Body of pancreas (tissue), 4 donors: ENCODE measurements at regions not wholly inside any gene's neighbourhood (a gene's known extent, or its start where the extent isn't known, plus 50 kb on each side); places are given as distances from the start of the nearest gene placed in this dataset.

ENCODE experiments used
- ATAC-seq: fragments of 150-250 bp; one replicate; pipeline ENCODE4 v1.9.1; 2016
- DNase-seq, 4 donors: peaks; one replicate each; pipeline ENCODE4 v3.0.0-alpha.2; 2019
- H3K27ac ChIP-seq, 4 donors: fragments of 200-600 bp; sonication (generic); 1 replicate in 3 of 4; 2 replicates in 1 of 4; pipeline versions ENCODE4 v1.5.1 to v1.6.1; 2016 to 2019; ENCODE audit warnings: mild to moderate bottlenecking in 1 of 4, mixed read lengths in 1 of 4, moderate library complexity in 1 of 4
- H3K27me3 ChIP-seq, 2 donors: fragments of 200-600 bp; sonication (generic); one replicate each; pipeline ENCODE4 v1.6.0; 2016; ENCODE audit warnings: mild to moderate bottlenecking in 1 of 2
- H3K36me3 ChIP-seq, 2 donors: fragments of 200-600 bp; sonication (generic); replicated peaks in 1 of 2; 2 replicates each; pipeline ENCODE4 v1.5.1; 2016; ENCODE audit warnings: low read depth in 2 of 2; ENCODE audit not compliant: insufficient read depth in 1 of 2
- H3K4me1 ChIP-seq: fragments of 200-600 bp; sonication (generic); one replicate; pipeline ENCODE4 v1.6.0; 2016
- H3K4me3 ChIP-seq, 2 donors: fragments of 200-600 bp; sonication (generic); 1 replicate in 1 of 2; 2 replicates in 1 of 2; pipeline ENCODE4 v1.5.1; 2016 to 2019
- H3K9me3 ChIP-seq, 3 donors: fragments of 200-600 bp; sonication (generic); 1 replicate in 2 of 3; 2 replicates in 1 of 3; pipeline ENCODE4 v1.5.1; 2016
- POLR2A ChIP-seq, 3 donors: fragments of 450-650 bp; IDR thresholded peaks; one replicate each; pipeline ENCODE4 v1.6.1; 2016; ENCODE audit warnings: antibody characterized with exemption in 3 of 3, mild to moderate bottlenecking in 2 of 3
- WGBS, 2 donors: methylation state at CpG; one replicate each; pipeline ENCODE4 v1.1.5; 2017; 5-methylcytosine and 5-hydroxymethylcytosine counted together
- intact Hi-C: fragments of 100-400 bp; cut with DNase I; formaldehyde crosslinking; loops from one replicate; pipeline ENCODE4 v1.15.1; 2023
- TF ChIP-seq, protein P1 (sequence below), 7 experiments: fragments of 450-650 bp in 4 of 7; fragments of 200-600 bp in 3 of 7; sonication (generic) in 3 of 7; IDR thresholded peaks; one replicate each; pipeline ENCODE4 v1.5.1; 2016 to 2019; ENCODE audit warnings: antibody characterized with exemption in 7 of 7

DNA sequence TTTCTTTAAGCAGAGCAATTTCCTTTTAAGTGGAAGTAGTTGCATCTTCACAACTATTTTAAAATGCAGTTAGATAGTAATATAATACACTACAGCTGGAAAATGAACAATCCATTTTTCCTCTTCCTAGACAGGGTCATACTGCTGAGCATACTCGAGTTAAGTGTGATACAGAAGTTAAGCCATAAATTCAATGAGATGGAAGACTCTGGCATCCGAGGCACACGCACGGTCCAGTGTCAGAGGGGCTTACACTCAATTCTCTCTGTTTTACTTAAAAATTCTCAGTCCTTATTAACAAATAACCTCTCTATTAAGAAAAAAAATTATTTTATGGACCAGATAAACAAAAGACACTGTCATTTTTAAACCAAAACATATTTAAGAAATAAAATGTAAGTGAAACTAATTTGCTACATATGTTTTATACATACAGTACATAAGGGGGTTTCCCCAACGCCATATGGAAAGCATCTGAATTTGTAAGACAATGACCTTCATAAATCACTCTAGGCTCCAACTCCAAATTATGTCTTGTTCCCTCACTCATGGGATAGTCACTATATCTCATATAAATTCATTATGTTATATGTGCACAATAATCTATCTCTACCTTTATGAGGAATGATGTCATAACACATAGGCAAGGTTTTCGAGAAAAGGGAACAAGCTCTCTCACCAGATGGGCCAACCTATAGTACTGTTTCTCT, 315.3 kb downstream of the PAPSS1 start:
- Histone ChIP-seq H3K4me1 (no peaks in the 10 kb centered on the region), H3K27ac (no peak overlapping the region), H3K27me3 (no peaks in the 10 kb centered on the region), H3K36me3 (no peaks in the 10 kb centered on the region), H3K4me3 (no peak overlapping the region), H3K9me3 (no peaks in the 10 kb centered on the region)
- intact Hi-C loops, result no loop called here
- DNase-seq, result no peak
- 71 to 82% methylated on average over 6 of the region's 6 CpGs for WGBS, 2 donors
- TF ChIP-seq POLR2A (IDR thresholded peaks at IDR 0.05), result no peak
- TF ChIP-seq, protein P1, sequence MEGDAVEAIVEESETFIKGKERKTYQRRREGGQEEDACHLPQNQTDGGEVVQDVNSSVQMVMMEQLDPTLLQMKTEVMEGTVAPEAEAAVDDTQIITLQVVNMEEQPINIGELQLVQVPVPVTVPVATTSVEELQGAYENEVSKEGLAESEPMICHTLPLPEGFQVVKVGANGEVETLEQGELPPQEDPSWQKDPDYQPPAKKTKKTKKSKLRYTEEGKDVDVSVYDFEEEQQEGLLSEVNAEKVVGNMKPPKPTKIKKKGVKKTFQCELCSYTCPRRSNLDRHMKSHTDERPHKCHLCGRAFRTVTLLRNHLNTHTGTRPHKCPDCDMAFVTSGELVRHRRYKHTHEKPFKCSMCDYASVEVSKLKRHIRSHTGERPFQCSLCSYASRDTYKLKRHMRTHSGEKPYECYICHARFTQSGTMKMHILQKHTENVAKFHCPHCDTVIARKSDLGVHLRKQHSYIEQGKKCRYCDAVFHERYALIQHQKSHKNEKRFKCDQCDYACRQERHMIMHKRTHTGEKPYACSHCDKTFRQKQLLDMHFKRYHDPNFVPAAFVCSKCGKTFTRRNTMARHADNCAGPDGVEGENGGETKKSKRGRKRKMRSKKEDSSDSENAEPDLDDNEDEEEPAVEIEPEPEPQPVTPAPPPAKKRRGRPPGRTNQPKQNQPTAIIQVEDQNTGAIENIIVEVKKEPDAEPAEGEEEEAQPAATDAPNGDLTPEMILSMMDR (IDR thresholded peaks at IDR 0.05), result no peak
- no peak for ATAC-seq

DNA sequence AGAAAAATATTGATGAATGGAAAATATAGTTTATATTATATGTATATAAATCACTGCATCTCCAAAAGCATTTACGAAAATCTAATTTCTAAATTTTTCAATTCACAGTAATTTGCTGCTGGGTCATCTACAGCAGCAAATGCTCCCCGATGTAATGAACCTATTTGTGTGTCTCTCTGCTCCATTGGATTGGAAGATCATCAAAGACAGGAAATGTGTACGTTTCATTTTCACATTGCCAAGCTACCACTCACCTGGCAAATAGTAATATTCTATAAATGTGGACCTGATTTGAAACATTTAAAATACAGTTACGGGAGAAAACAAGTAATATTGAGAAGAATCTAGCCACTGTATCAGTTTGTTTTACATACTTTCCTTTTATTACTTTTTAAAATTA, 317.7 kb downstream of the PAPSS1 start:
- no peak for ATAC-seq
- no peak for DNase-seq
- 64 to 85% methylated on average over 4 of the region's 4 CpGs for WGBS, 2 donors
- Histone ChIP-seq H3K9me3 (no peaks in the 10 kb centered on the region), H3K4me3 (no peak overlapping the region), H3K36me3 (no peaks in the 10 kb centered on the region), H3K27ac (no peak overlapping the region), H3K27me3 (no peaks in the 10 kb centered on the region), H3K4me1 (no peaks in the 10 kb centered on the region)
- intact Hi-C loops, result no loop called here
- TF ChIP-seq, protein P1 (IDR thresholded peaks at IDR 0.05), result no peak
- TF ChIP-seq POLR2A (IDR thresholded peaks at IDR 0.05), result no peak

DNA sequence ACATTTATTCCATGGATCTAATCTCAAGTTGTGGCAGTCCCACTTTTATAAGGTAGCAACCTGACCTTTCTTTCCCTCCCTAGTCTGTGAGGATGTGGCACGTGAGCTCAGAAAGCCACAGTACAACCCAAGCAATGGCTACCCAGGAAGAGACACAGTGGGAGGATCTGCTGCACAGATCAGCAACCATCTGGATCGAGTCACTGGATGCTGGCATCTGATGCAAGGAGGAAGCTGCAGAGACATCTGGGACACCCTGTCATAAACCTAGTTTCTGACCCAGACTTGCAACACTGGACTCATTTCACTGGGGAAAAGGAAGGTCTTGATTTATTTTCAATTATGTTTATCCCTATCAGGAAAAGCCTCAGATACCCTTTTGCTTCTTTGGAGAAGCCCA, 327.1 kb downstream of the PAPSS1 start:
- intact Hi-C loops, result no loop called here
- Histone ChIP-seq H3K36me3 (no peaks in the 10 kb centered on the region), H3K27me3 (no peaks in the 10 kb centered on the region), H3K4me3 (no peak overlapping the region), H3K27ac (no peak overlapping the region), H3K4me1 (no peaks in the 10 kb centered on the region), H3K9me3 (no peaks in the 10 kb centered on the region)
- TF ChIP-seq, protein P1 (IDR thresholded peaks at IDR 0.05), result no peak
- TF ChIP-seq POLR2A (IDR thresholded peaks at IDR 0.05), result no peak
- ATAC-seq (no peak), DNase-seq (no peak)
- 63 to 69% methylated on average over 2 of the region's 2 CpGs for whole genome bisulfite sequencing, 2 donors

DNA sequence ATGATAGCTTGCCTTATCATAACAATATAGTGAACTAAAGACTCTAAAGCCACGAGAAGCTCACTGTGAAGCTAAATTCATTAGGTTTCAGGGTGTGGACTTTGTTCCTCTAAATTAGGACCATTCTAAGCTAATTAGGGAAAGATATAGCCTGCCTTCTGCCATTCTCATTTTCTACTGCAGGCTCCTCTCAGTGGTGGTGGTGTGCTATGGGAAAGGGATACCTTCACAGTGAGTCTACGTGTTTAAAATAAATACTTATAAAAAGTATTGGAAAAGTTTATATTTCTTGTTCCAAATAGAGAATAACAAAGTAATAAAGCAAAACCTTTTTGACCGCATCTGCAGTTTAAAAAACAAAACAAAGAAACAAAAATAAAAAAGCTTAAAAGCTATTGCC, 327.7 kb downstream of the PAPSS1 start:
- Histone ChIP-seq H3K4me1 (no peaks in the 10 kb centered on the region), H3K27me3 (no peaks in the 10 kb centered on the region), H3K4me3 (no peak overlapping the region), H3K9me3 (no peaks in the 10 kb centered on the region), H3K36me3 (no peaks in the 10 kb centered on the region), H3K27ac (no peak overlapping the region)
- intact Hi-C loops, result no loop called here
- no peak for ATAC-seq
- WGBS, 2 donors, result 78 to 90% methylated on average over 3 of the region's 3 CpGs
- TF ChIP-seq, protein P1 (IDR thresholded peaks at IDR 0.05), result no peak
- TF ChIP-seq POLR2A (IDR thresholded peaks at IDR 0.05), result no peak
- no peak for DNase-seq

DNA sequence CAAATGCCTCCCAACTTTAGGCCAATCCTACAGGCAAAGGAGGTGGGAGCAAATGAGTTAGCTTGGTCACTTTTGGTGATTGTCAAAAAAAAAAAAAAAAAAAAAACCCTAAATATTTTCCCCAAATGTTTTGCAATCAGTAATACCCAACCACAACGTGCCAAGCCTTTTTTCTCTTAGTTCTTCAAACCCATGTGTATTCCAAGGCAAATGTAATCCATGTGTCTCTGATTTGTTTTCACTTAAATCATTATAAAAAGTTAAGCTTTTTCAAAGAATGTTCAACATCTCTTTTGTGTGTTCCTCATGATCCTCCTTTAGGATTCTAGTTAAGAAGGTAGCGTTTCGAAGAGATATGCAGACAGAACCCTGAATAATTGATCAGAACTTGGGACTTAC, 328.4 kb downstream of the PAPSS1 start:
- DNase-seq (no peak), ATAC-seq (no peak)
- H3K27ac ChIP-seq, result no peak overlapping the region
- no peak for TF ChIP-seq POLR2A (IDR thresholded peaks at IDR 0.05)
- TF ChIP-seq, protein P1 (IDR thresholded peaks at IDR 0.05), result no peak
- H3K27me3 ChIP-seq, result no peaks in the 10 kb centered on the region
- H3K36me3 ChIP-seq, result no peaks in the 10 kb centered on the region
- no peaks in the 10 kb centered on the region for H3K4me1 ChIP-seq
- H3K4me3 ChIP-seq, result no peak overlapping the region
- intact Hi-C loops, result no loop called here
- WGBS, 2 donors, result 70 to 75% methylated on average over 3 of the region's 3 CpGs
- H3K9me3 ChIP-seq, result no peaks in the 10 kb centered on the region
